ENCODE measurements at regions not wholly inside any gene's neighbourhood (a gene's known extent, or its start where the extent isn't known, plus 50 kb on each side); places are given as distances from the start of the nearest gene placed in this dataset.
"Not testable (repeated sequence)": the region's sequence is repeated elsewhere in the genome, so short reads cannot be mapped to it uniquely, and the experiment has no call there.

- Mint-ChIP-seq H3K4me3 (no peak overlapping the region), H3K4me1 (no peaks in the 10 kb centered on the region), H3K27me3 (no peaks in the 10 kb centered on the region), H3K9me3 (no peaks in the 10 kb centered on the region), H3K27ac (no peak overlapping the region), H3K36me3 (no peaks in the 10 kb centered on the region)
- no peak for DNase-seq
These were observed 90.9 kb upstream of the RNU6-1 start for GRCh38 chr15:67930720-67931119.

- H3K36me3 Mint-ChIP-seq = no peaks in the 10 kb centered on the region
- no peak overlapping the region for H3K4me3 Mint-ChIP-seq
These were observed 92.0 kb upstream of the RNU6-1 start for GRCh38 chr15:67931861-67932260.

GRCh38 chr15:67934126-67934525 is 94.3 kb upstream of the RNU6-1 start:
- H3K9me3 Mint-ChIP-seq, H3K4me3 Mint-ChIP-seq, DNase-seq, H3K27me3 Mint-ChIP-seq, H3K27ac Mint-ChIP-seq, H3K4me1 Mint-ChIP-seq, H3K36me3 Mint-ChIP-seq: not testable (repeated sequence)

More at GRCh38 chr15:67931861-67932260, 92.0 kb upstream of the RNU6-1 start:
- Mint-ChIP-seq H3K27me3 (no peaks in the 10 kb centered on the region), H3K9me3 (no peaks in the 10 kb centered on the region), H3K4me1 (no peaks in the 10 kb centered on the region), H3K27ac (no peak overlapping the region)
- DNase-seq = no peak

- no peak for DNase-seq
- Mint-ChIP-seq H3K36me3 (no peaks in the 10 kb centered on the region), H3K4me3 (no peak overlapping the region), H3K4me1 (peaks cover 4% of the 10 kb centered on the region), H3K27ac (no peak overlapping the region), H3K27me3 (no peaks in the 10 kb centered on the region), H3K9me3 (peaks cover 2% of the 10 kb centered on the region)
These were observed 95.4 kb upstream of the RNU6-1 start for GRCh38 chr15:67935244-67935643.

GRCh38 chr15:67936258-67936657 is 96.4 kb upstream of the RNU6-1 start:
- no peak for DNase-seq
- H3K27me3 Mint-ChIP-seq = no peaks in the 10 kb centered on the region
- H3K4me3 Mint-ChIP-seq = no peak overlapping the region
- peaks cover 4% of the 10 kb centered on the region for H3K4me1 Mint-ChIP-seq
- no peak overlapping the region for H3K27ac Mint-ChIP-seq
- no peaks in the 10 kb centered on the region for H3K36me3 Mint-ChIP-seq
- H3K9me3 Mint-ChIP-seq = peaks cover 2% of the 10 kb centered on the region

GRCh38 chr15:67937153-67937761 is 97.4 kb upstream of the RNU6-1 start:
- H3K4me1 Mint-ChIP-seq = peaks cover 4% of the 10 kb centered on the region
- H3K9me3 Mint-ChIP-seq = peaks cover 2% of the 10 kb centered on the region
- H3K27ac Mint-ChIP-seq = no peak overlapping the region
- H3K4me3 Mint-ChIP-seq = no peak overlapping the region
- no peaks in the 10 kb centered on the region for H3K36me3 Mint-ChIP-seq
- DNase-seq = no peak
- no peaks in the 10 kb centered on the region for H3K27me3 Mint-ChIP-seq

GRCh38 chr15:67939179-67939578 is 99.3 kb upstream of the RNU6-1 start:
- not testable (repeated sequence) for H3K27ac Mint-ChIP-seq, H3K4me1 Mint-ChIP-seq, H3K27me3 Mint-ChIP-seq, H3K36me3 Mint-ChIP-seq, H3K4me3 Mint-ChIP-seq, H3K9me3 Mint-ChIP-seq, DNase-seq

- H3K9me3 Mint-ChIP-seq, H3K27ac Mint-ChIP-seq, DNase-seq, H3K36me3 Mint-ChIP-seq, H3K4me1 Mint-ChIP-seq, H3K27me3 Mint-ChIP-seq, H3K4me3 Mint-ChIP-seq: not testable (repeated sequence)
These were observed 99.9 kb upstream of the RNU6-1 start for GRCh38 chr15:67939588-67940323.

- DNase-seq = no peak
- Mint-ChIP-seq H3K4me3 (no peak overlapping the region), H3K4me1 (peaks cover 4% of the 10 kb centered on the region), H3K9me3 (peaks cover 2% of the 10 kb centered on the region), H3K36me3 (no peaks in the 10 kb centered on the region), H3K27ac (no peak overlapping the region), H3K27me3 (no peaks in the 10 kb centered on the region)
These were observed 100.5 kb upstream of the RNU6-1 start for GRCh38 chr15:67940324-67940719.

GRCh38 chr15:67941648-67942310 is 101.9 kb upstream of the RNU6-1 start:
- no peak for DNase-seq
- Mint-ChIP-seq H3K4me1 (peaks cover 14% of the 10 kb centered on the region), H3K36me3 (no peaks in the 10 kb centered on the region), H3K27me3 (no peaks in the 10 kb centered on the region), H3K27ac (no peak overlapping the region), H3K9me3 (peaks cover 2% of the 10 kb centered on the region), H3K4me3 (no peak overlapping the region)

- no peak for DNase-seq
- Mint-ChIP-seq H3K36me3 (no peaks in the 10 kb centered on the region), H3K4me1 (peaks cover 12% of the 10 kb centered on the region), H3K27me3 (no peaks in the 10 kb centered on the region), H3K27ac (no peak overlapping the region), H3K4me3 (no peak overlapping the region), H3K9me3 (peaks cover 2% of the 10 kb centered on the region)
These were observed 103.6 kb upstream of the RNU6-1 start for GRCh38 chr15:67943475-67943874.

GRCh38 chr15:67944010-67944641 is 104.3 kb upstream of the RNU6-1 start:
- Mint-ChIP-seq H3K4me1 (peaks cover 12% of the 10 kb centered on the region), H3K36me3 (no peaks in the 10 kb centered on the region), H3K27me3 (no peaks in the 10 kb centered on the region), H3K27ac (no peak overlapping the region), H3K9me3 (peaks cover 2% of the 10 kb centered on the region), H3K4me3 (no peak overlapping the region)
- DNase-seq = no peak

- peaks cover 12% of the 10 kb centered on the region for H3K4me1 Mint-ChIP-seq
- no peaks in the 10 kb centered on the region for H3K27me3 Mint-ChIP-seq
- H3K9me3 Mint-ChIP-seq = no peaks in the 10 kb centered on the region
- H3K4me3 Mint-ChIP-seq = no peak overlapping the region
- no peak overlapping the region for H3K27ac Mint-ChIP-seq
- no peaks in the 10 kb centered on the region for H3K36me3 Mint-ChIP-seq
- DNase-seq = no peak
These were observed 105.3 kb upstream of the RNU6-1 start for GRCh38 chr15:67945131-67945530.

GRCh38 chr15:67945951-67946700 is 106.3 kb upstream of the RNU6-1 start:
- peaks cover 12% of the 10 kb centered on the region for H3K4me1 Mint-ChIP-seq
- peaks cover under 1% of the 10 kb centered on the region for H3K27me3 Mint-ChIP-seq
- H3K36me3 Mint-ChIP-seq = no peaks in the 10 kb centered on the region
- H3K9me3 Mint-ChIP-seq = no peaks in the 10 kb centered on the region
- peak overlapping the region; percentile 2 for H3K27ac Mint-ChIP-seq
- no peak for DNase-seq
- peak overlapping the region; percentile 19 for H3K4me3 Mint-ChIP-seq

GRCh38 chr15:67946701-67947100 is 106.9 kb upstream of the RNU6-1 start:
- peaks cover 6% of the 10 kb centered on the region for H3K27me3 Mint-ChIP-seq
- no peak for DNase-seq
- peaks cover 12% of the 10 kb centered on the region for H3K4me1 Mint-ChIP-seq
- peak overlapping the region; percentile 19 for H3K4me3 Mint-ChIP-seq
- H3K9me3 Mint-ChIP-seq = no peaks in the 10 kb centered on the region
- H3K36me3 Mint-ChIP-seq = no peaks in the 10 kb centered on the region
- peak overlapping the region; percentile 34 for H3K27ac Mint-ChIP-seq
